Gastroesophageal sphincter (tissue), 4 donors: ENCODE measurements at regions not wholly inside any gene's neighbourhood (a gene's known extent, or its start where the extent isn't known, plus 50 kb on each side); places are given as distances from the start of the nearest gene placed in this dataset.

ENCODE experiments used
- ATAC-seq: fragments of 150-250 bp; one replicate; pipeline ENCODE4 v1.9.1; 2016; ENCODE audit warnings: mild to moderate bottlenecking, moderate library complexity
- H3K27ac ChIP-seq, 4 donors: fragments of 200-600 bp; sonication (generic) in 3 of 4; 1 replicate in 3 of 4; 2 replicates in 1 of 4; pipeline ENCODE4 v1.5.1; 2016 to 2019
- H3K27me3 ChIP-seq: fragments of 200-600 bp; sonication (generic); one replicate; pipeline ENCODE4 v1.5.1; 2019
- H3K36me3 ChIP-seq, 2 donors: fragments of 200-600 bp; sonication (generic); one replicate each; pipeline ENCODE4 v1.5.1; 2019; ENCODE audit warnings: control low read depth in 1 of 2
- H3K4me1 ChIP-seq, 3 donors: fragments of 200-600 bp; sonication (generic); 1 replicate in 2 of 3; 2 replicates in 1 of 3; pipeline ENCODE4 v1.5.1; 2016 to 2019; ENCODE audit warnings: control low read depth in 2 of 3
- H3K4me3 ChIP-seq, 2 donors: fragments of 200-600 bp; sonication (generic); one replicate each; pipeline ENCODE4 v1.5.1; 2019; ENCODE audit warnings: mild to moderate bottlenecking in 1 of 2, moderate library complexity in 1 of 2
- H3K9me3 ChIP-seq, 3 donors: fragments of 200-600 bp; sonication (generic); one replicate each; pipeline ENCODE4 v1.5.1; 2017 to 2019; ENCODE audit warnings: control low read depth in 2 of 3
- EP300 ChIP-seq: sonication (generic); formaldehyde crosslinking; IDR thresholded peaks from one replicate; pipeline ENCODE4 v1.6.1; 2017; ENCODE audit warnings: antibody characterized with exemption, mild to moderate bottlenecking
- POLR2A ChIP-seq, 2 donors: fragments of 450-650 bp; IDR thresholded peaks; one replicate each; pipeline ENCODE4 v1.6.1; 2017; ENCODE audit warnings: antibody characterized with exemption in 2 of 2, mild to moderate bottlenecking in 2 of 2, moderate library complexity in 1 of 2
- POLR2AphosphoS5 ChIP-seq: sonication (generic); formaldehyde crosslinking; IDR thresholded peaks from one replicate; pipeline ENCODE4 v1.6.1; 2017; ENCODE audit warnings: antibody characterized with exemption
- WGBS, 2 donors: methylation state at CpG; one replicate each; pipeline ENCODE4 v1.1.5; 2018; ENCODE audit warnings: low coverage in 1 of 2; 5-methylcytosine and 5-hydroxymethylcytosine counted together
- TF ChIP-seq, protein P1 (sequence below), 4 experiments: fragments of 200-600 bp in 2 of 4; fragments of 450-650 bp in 2 of 4; sonication (generic) in 1 of 4; IDR thresholded peaks; one replicate each; pipeline ENCODE4 v1.5.1; 2017 to 2019; ENCODE audit warnings: antibody characterized with exemption in 4 of 4, mild to moderate bottlenecking in 2 of 4, moderate library complexity in 2 of 4

- H3K9me3 ChIP-seq = no peaks in the 10 kb centered on the region
These were observed 1437.7 kb upstream of the PCDH9 start for GRCh38 chr13:68667863-68668262.

GRCh38 chr13:68666774-68667397, 1436.8 kb upstream of the PCDH9 start:
- WGBS, 2 donors = 65 to 72% methylated on average over 8 to 9 of the region's 9 CpGs
- no peak for TF ChIP-seq POLR2AphosphoS5
- TF ChIP-seq EP300 = no peak
- no peak for TF ChIP-seq POLR2A (IDR thresholded peaks at IDR 0.05)
- TF ChIP-seq, protein P1, sequence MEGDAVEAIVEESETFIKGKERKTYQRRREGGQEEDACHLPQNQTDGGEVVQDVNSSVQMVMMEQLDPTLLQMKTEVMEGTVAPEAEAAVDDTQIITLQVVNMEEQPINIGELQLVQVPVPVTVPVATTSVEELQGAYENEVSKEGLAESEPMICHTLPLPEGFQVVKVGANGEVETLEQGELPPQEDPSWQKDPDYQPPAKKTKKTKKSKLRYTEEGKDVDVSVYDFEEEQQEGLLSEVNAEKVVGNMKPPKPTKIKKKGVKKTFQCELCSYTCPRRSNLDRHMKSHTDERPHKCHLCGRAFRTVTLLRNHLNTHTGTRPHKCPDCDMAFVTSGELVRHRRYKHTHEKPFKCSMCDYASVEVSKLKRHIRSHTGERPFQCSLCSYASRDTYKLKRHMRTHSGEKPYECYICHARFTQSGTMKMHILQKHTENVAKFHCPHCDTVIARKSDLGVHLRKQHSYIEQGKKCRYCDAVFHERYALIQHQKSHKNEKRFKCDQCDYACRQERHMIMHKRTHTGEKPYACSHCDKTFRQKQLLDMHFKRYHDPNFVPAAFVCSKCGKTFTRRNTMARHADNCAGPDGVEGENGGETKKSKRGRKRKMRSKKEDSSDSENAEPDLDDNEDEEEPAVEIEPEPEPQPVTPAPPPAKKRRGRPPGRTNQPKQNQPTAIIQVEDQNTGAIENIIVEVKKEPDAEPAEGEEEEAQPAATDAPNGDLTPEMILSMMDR (IDR thresholded peaks at IDR 0.05) = no peak
- Histone ChIP-seq H3K36me3 (no peaks in the 10 kb centered on the region), H3K4me3 (no peak overlapping the region), H3K4me1 (no peaks in the 10 kb centered on the region), H3K27ac (no peak overlapping the region), H3K27me3 (no peaks in the 10 kb centered on the region), H3K9me3 (no peaks in the 10 kb centered on the region)
- ATAC-seq = no peak

More at GRCh38 chr13:68667863-68668262, 1437.7 kb upstream of the PCDH9 start:
- Histone ChIP-seq H3K27me3 (no peaks in the 10 kb centered on the region), H3K4me3 (no peak overlapping the region), H3K27ac (no peak overlapping the region), H3K4me1 (no peaks in the 10 kb centered on the region), H3K36me3 (no peaks in the 10 kb centered on the region)
- ATAC-seq = no peak
- WGBS, 2 donors = 79 to 92% methylated on average over 2 to 3 of the region's 3 CpGs
- TF ChIP-seq POLR2AphosphoS5 = no peak
- TF ChIP-seq POLR2A (IDR thresholded peaks at IDR 0.05) = no peak
- no peak for TF ChIP-seq EP300
- TF ChIP-seq, protein P1 (IDR thresholded peaks at IDR 0.05) = no peak

DNA sequence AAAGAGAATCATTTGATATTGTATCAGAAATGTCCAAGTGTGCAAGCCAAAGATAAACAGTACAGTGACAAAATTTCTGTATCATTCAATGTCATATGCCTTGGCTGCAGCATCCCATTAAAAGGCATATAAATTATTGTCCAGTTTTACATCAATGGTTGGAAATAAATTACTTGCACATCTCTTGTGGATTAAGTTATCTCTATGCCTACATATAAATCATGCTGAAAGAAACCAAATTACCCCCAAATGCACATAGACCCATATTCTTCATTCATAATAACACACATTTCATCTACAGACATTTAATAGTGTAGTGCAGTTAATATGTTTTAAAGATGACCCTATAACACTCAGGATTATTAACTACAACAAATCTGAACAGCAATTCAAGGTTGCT, 1415.7 kb upstream of the PCDH9 start:
- Histone ChIP-seq H3K9me3 (no peaks in the 10 kb centered on the region), H3K27me3 (no peaks in the 10 kb centered on the region), H3K4me3 (no peak overlapping the region), H3K4me1 (no peaks in the 10 kb centered on the region), H3K27ac (no peak overlapping the region), H3K36me3 (no peaks in the 10 kb centered on the region)
- no peak for ATAC-seq
- TF ChIP-seq POLR2A (IDR thresholded peaks at IDR 0.05) (no peak), POLR2AphosphoS5 (no peak), EP300 (no peak)
- TF ChIP-seq, protein P1 (IDR thresholded peaks at IDR 0.05) = no peak

GRCh38 chr13:68644611-68645010, 1414.5 kb upstream of the PCDH9 start:
- H3K27me3 ChIP-seq = no peaks in the 10 kb centered on the region
- TF ChIP-seq POLR2AphosphoS5 = no peak
- no peak for TF ChIP-seq POLR2A (IDR thresholded peaks at IDR 0.05)
- TF ChIP-seq EP300 = no peak
- no peak overlapping the region for H3K27ac ChIP-seq
- H3K4me1 ChIP-seq = no peaks in the 10 kb centered on the region
- WGBS, 2 donors = 50 to 65% methylated on average over 4 to 6 of the region's 6 CpGs
- H3K4me3 ChIP-seq = no peak overlapping the region
- ATAC-seq = no peak
- H3K36me3 ChIP-seq = no peaks in the 10 kb centered on the region
- no peaks in the 10 kb centered on the region for H3K9me3 ChIP-seq

DNA sequence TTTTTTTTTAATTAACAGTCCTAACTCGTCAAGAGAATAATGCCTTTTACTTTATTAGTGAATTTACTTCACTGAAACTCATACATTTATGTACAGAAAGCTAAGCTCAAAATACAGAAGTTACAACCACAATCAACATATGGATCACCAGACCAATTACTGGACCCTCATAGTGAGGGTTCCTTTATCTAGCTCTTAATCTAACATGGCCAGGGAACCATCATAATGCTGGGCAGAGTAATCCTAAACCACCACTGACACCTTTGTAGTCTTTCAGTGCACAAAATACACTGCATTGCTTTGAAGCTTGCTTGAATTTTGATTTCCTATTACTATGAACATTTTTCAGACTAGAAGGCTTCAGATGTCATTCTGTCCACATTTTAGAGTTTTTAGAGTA, 1406.6 kb upstream of the PCDH9 start:
- no peak overlapping the region for H3K27ac ChIP-seq
- H3K4me1 ChIP-seq = no peaks in the 10 kb centered on the region
- TF ChIP-seq, protein P1 (IDR thresholded peaks at IDR 0.05) = no peak
- TF ChIP-seq POLR2AphosphoS5 (no peak), POLR2A (IDR thresholded peaks at IDR 0.05) (no peak), EP300 (no peak)
- WGBS, 2 donors = 43 to 80% methylated on average over 1 of the region's 1 CpG
- H3K36me3 ChIP-seq = no peaks in the 10 kb centered on the region
- no peak for ATAC-seq
- no peaks in the 10 kb centered on the region for H3K27me3 ChIP-seq
- no peak overlapping the region for H3K4me3 ChIP-seq
- H3K9me3 ChIP-seq = no peaks in the 10 kb centered on the region
